Breast epithelium (tissue), 4 donors: ENCODE measurements at regions not wholly inside any gene's neighbourhood (a gene's known extent, or its start where the extent isn't known, plus 50 kb on each side); places are given as distances from the start of the nearest gene placed in this dataset.

ENCODE experiments used
- DNase-seq, 2 donors: peaks; one replicate each; pipeline ENCODE4 v3.0.0-alpha.2; 2019; ENCODE audit warnings: low spot score in 2 of 2
- H3K27ac ChIP-seq, 2 donors: fragments of 200-600 bp; sonication (generic) in 1 of 2; one replicate each; pipeline ENCODE4 v1.5.1; 2016 to 2019; ENCODE audit warnings: mild to moderate bottlenecking in 1 of 2
- H3K27me3 ChIP-seq, 2 donors: fragments of 200-600 bp; sonication (generic) in 1 of 2; one replicate each; pipeline versions ENCODE4 v1.5.1 to v1.6.0; 2017 to 2019; ENCODE audit warnings: control low read depth in 1 of 2, mild to moderate bottlenecking in 1 of 2
- H3K36me3 ChIP-seq: fragments of 200-600 bp; one replicate; pipeline ENCODE4 v1.5.1; 2019
- H3K4me1 ChIP-seq, 2 donors: fragments of 200-600 bp; sonication (generic); one replicate each; pipeline ENCODE4 v1.5.1; 2016 to 2019; ENCODE audit warnings: control low read depth in 1 of 2
- H3K4me3 ChIP-seq, 3 donors: fragments of 200-600 bp; sonication (generic); 1 replicate in 2 of 3; 2 replicates in 1 of 3; pipeline ENCODE4 v1.5.1; 2016 to 2019; ENCODE audit warnings: mild to moderate bottlenecking in 3 of 3, moderate library complexity in 2 of 3
- H3K9me3 ChIP-seq, 2 donors: fragments of 200-600 bp; sonication (generic) in 1 of 2; one replicate each; pipeline ENCODE4 v1.5.1; 2016 to 2019; ENCODE audit warnings: control low read depth in 1 of 2
- POLR2A ChIP-seq: fragments of 450-650 bp; IDR thresholded peaks from one replicate; pipeline ENCODE4 v1.6.1; 2016; ENCODE audit warnings: antibody characterized with exemption, mild to moderate bottlenecking, moderate library complexity
- POLR2AphosphoS5 ChIP-seq, 3 donors: sonication (generic); formaldehyde crosslinking; IDR thresholded peaks; one replicate each; pipeline ENCODE4 v1.6.1; 2017; ENCODE audit warnings: antibody characterized with exemption in 3 of 3
- intact Hi-C: fragments of 100-400 bp; cut with DNase I; formaldehyde crosslinking; loops from one replicate; pipeline ENCODE4 v1.15.1; 2023; ENCODE audit warnings: low total_unique reads
- TF ChIP-seq, protein P1 (sequence below), 3 donors: fragments of 450-650 bp; IDR thresholded peaks; one replicate each; pipeline ENCODE4 v1.5.1; 2016 to 2017; ENCODE audit warnings: antibody characterized with exemption in 3 of 3, mild to moderate bottlenecking in 3 of 3, moderate library complexity in 3 of 3

DNA sequence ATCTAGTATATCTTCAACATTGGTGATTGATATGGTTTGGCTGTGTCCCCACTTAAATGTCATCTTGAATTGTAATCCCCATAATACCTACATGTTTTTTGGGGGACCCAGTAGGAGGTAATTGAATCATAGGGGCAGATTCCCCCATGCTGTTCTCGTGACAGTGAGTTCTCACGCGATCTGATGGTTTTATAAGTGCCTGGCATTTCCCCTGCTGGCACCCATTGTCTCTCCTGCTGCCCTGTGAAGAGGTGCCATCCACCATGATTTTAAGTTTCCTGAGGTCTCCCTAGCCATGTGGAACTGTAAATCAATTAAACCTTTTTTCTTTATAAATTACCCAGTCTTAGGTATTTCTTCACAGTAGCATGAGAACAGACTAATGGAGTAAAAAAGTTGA, 1094.6 kb downstream of the ROBO2 start:
- Histone ChIP-seq H3K36me3 (no peaks in the 10 kb centered on the region), H3K27me3 (no peaks in the 10 kb centered on the region), H3K4me1 (no peaks in the 10 kb centered on the region), H3K27ac (no peak overlapping the region), H3K9me3 (no peaks in the 10 kb centered on the region), H3K4me3 (no peak overlapping the region)
- DNase-seq, result no peak
- intact Hi-C loops, result no loop called here
- TF ChIP-seq POLR2A (no peak), POLR2AphosphoS5 (IDR thresholded peaks at IDR 0.05) (no peak)
- TF ChIP-seq, protein P1, sequence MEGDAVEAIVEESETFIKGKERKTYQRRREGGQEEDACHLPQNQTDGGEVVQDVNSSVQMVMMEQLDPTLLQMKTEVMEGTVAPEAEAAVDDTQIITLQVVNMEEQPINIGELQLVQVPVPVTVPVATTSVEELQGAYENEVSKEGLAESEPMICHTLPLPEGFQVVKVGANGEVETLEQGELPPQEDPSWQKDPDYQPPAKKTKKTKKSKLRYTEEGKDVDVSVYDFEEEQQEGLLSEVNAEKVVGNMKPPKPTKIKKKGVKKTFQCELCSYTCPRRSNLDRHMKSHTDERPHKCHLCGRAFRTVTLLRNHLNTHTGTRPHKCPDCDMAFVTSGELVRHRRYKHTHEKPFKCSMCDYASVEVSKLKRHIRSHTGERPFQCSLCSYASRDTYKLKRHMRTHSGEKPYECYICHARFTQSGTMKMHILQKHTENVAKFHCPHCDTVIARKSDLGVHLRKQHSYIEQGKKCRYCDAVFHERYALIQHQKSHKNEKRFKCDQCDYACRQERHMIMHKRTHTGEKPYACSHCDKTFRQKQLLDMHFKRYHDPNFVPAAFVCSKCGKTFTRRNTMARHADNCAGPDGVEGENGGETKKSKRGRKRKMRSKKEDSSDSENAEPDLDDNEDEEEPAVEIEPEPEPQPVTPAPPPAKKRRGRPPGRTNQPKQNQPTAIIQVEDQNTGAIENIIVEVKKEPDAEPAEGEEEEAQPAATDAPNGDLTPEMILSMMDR (IDR thresholded peaks at IDR 0.05), result no peak

DNA sequence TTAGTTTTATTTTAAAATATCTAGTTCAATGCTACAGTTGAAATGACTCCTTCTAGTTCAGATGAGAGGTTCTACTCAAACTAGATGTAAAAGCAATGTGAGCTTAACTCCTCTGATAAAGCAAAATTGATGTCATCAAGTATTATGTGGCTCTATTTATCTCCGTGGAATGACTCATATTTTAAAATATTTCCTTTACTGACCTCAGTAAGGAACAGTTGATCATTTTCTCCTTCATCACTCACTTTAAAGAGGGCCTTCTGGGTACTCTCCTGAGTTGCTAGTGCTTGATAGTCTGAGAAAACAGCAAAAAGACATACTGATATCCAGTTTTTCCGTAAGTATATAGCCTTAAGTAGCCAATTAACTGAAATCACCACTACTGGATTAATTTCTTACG, 1099.3 kb downstream of the ROBO2 start:
- H3K36me3 ChIP-seq, result no peaks in the 10 kb centered on the region
- H3K9me3 ChIP-seq, result no peaks in the 10 kb centered on the region
- intact Hi-C loops, result no loop called here
- no peak overlapping the region for H3K27ac ChIP-seq
- no peak overlapping the region for H3K4me3 ChIP-seq
- TF ChIP-seq POLR2A, result no peak
- TF ChIP-seq, protein P1 (IDR thresholded peaks at IDR 0.05), result no peak
- no peak for TF ChIP-seq POLR2AphosphoS5 (IDR thresholded peaks at IDR 0.05)
- no peak for DNase-seq
- H3K4me1 ChIP-seq, result no peaks in the 10 kb centered on the region
- no peaks in the 10 kb centered on the region for H3K27me3 ChIP-seq

DNA sequence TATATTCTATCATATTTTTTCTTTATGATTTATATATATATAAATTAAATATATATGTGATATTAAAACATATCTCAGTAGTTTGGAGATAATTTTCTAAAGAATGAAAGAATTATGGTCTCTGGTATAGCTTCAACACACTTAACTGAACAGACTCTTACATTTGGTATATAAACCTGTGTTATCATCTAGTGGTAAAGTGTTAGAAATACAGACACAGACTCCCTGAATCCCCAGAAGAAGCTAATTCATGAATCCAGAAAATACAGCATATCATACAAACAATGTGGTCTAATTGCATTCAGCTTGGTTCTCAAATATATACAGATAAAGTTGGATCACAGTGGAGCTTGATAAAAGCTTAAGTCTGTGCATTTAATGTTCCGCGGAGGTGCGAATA, 1100.4 kb downstream of the ROBO2 start:
- no peak overlapping the region for H3K4me3 ChIP-seq
- no peaks in the 10 kb centered on the region for H3K36me3 ChIP-seq
- TF ChIP-seq POLR2A, result no peak
- no peaks in the 10 kb centered on the region for H3K27me3 ChIP-seq
- intact Hi-C loops, result no loop called here
- H3K9me3 ChIP-seq, result no peaks in the 10 kb centered on the region
- H3K27ac ChIP-seq, result no peak overlapping the region
- no peak for DNase-seq
- no peaks in the 10 kb centered on the region for H3K4me1 ChIP-seq

- intact Hi-C loops, result no loop called here
- TF ChIP-seq POLR2A, result no peak
- TF ChIP-seq, protein P1 (IDR thresholded peaks at IDR 0.05), result no peak
Observed at GRCh38 chr3:78140866-78141265, 1101.0 kb downstream of the ROBO2 start.

DNA sequence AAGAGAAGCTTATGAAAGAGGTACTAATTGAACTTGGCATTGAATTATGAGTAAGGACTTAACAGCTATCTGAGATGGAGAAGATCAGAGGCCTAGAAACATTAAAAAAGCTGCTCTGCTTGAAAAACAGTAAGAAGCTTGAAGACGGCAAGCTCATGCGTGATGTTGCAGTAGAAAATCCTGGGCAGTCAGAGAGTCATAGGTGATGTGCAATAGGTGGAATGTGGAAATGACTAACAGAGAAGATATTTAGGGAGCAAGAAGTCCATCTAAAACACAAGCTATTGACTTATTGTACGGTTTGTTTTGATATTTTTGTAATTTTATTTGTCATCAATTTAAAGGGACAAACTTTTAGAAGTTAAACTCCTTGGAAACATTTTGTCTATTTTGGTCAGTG, 1101.4 kb downstream of the ROBO2 start:
- Histone ChIP-seq H3K27ac (no peak overlapping the region), H3K4me3 (no peak overlapping the region), H3K9me3 (no peaks in the 10 kb centered on the region), H3K4me1 (no peaks in the 10 kb centered on the region), H3K36me3 (no peaks in the 10 kb centered on the region), H3K27me3 (no peaks in the 10 kb centered on the region)
- no peak for DNase-seq
- intact Hi-C loops, result no loop called here
- TF ChIP-seq, protein P1 (IDR thresholded peaks at IDR 0.05), result no peak
- TF ChIP-seq POLR2AphosphoS5 (IDR thresholded peaks at IDR 0.05) (no peak), POLR2A (no peak)

More at GRCh38 chr3:78140866-78141265, 1101.0 kb downstream of the ROBO2 start:
- DNase-seq, result no peak
- H3K27me3 ChIP-seq, result no peaks in the 10 kb centered on the region
- no peak overlapping the region for H3K4me3 ChIP-seq
- H3K27ac ChIP-seq, result no peak overlapping the region
- no peaks in the 10 kb centered on the region for H3K9me3 ChIP-seq
- H3K4me1 ChIP-seq, result no peaks in the 10 kb centered on the region
- H3K36me3 ChIP-seq, result no peaks in the 10 kb centered on the region

DNA sequence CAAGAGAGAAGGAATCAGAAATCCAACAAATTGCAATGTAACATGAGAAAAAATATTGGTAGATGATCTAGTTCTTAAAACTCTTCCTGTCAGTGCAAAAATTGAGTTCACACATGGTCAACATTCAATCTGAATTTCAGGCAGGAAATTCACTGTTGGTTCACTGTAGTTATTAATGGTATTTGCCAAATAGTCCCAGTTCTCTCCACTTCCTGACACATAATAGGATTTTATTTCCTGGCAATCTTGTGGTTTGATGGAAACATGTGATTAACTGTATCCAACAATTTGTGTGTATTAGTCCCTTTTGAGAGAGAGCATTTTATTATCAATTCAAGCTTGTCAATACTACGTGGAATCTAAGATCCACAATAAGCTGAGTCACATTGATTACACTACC, 1103.1 kb downstream of the ROBO2 start:
- no peak overlapping the region for H3K4me3 ChIP-seq
- H3K27me3 ChIP-seq, result no peaks in the 10 kb centered on the region
- H3K27ac ChIP-seq, result no peak overlapping the region
- peaks cover 0 to 5% of the 10 kb centered on the region in 2 donors for H3K9me3 ChIP-seq
- H3K36me3 ChIP-seq, result no peaks in the 10 kb centered on the region
- TF ChIP-seq POLR2A, result no peak
- DNase-seq, result no peak
- H3K4me1 ChIP-seq, result no peaks in the 10 kb centered on the region
- intact Hi-C loops, result no loop called here
